HepG2 (cell line): ENCODE measurements at regions not wholly inside any gene's neighbourhood (a gene's known extent, or its start where the extent isn't known, plus 50 kb on each side); places are given as distances from the start of the nearest gene placed in this dataset.
A peak's percentile ranks its signal among the peaks of the same experiment; 100 is the strongest.

ENCODE experiments used
- ATAC-seq: fragments of 200-7000 bp; cut with Tn5 transposase; 3 replicates; pipeline ENCODE4 v1.9.1; 2020; ENCODE audit warnings: mild to moderate bottlenecking, moderate library complexity
- BruUV-seq: library from RNA; stranded (reverse); fragments of 400-500 nt; replicated peaks from 2 replicates; lab custom pipeline; 2021; lab: Mats Ljungman, UMichigan
- CTCF ChIA-PET: fragments of 300-600 bp; formaldehyde crosslinking; extraction: SDS; loops from one replicate; lab custom pipeline; 2021; ENCODE audit warnings: low total read pairs, inconsistent platforms, low intra/inter-chr PET ratio; lab: Yijun Ruan, JAX
- POLR2A ChIA-PET: fragments of 350-600 bp; sonication (Branson Sonifier 250); formaldehyde crosslinking; loops from one replicate; lab custom pipeline; 2020; ENCODE audit warnings: antibody characterized with exemption, inconsistent platforms; lab: Yijun Ruan, JAX
- DNase-seq: peaks from one replicate; pipeline ENCODE4 v3.0.0-alpha.2; 2015; ENCODE audit warnings: low spot score
- FAIRE-seq: peaks from 3 replicates; lab custom pipeline; 2011; peaks lifted over from hg19 to GRCh38; lab: Jason Lieb, UNC
- H2AFZ ChIP-seq: one replicate; pipeline ENCODE4 v1.6.1; 2011; ENCODE audit warnings: low read length, inconsistent platforms
- H3K27ac ChIP-seq: fragments of 300-600 bp; 3 replicates; pipeline ENCODE4 v1.8.0; 2011; ENCODE audit warnings: mixed run types, mild to moderate bottlenecking, mixed read lengths, low read length, inconsistent platforms; ENCODE audit not compliant: insufficient read depth; ENCODE audit errors: extremely low read length
- H3K27me3 ChIP-seq, 2 experiments: fragments of 200-600 bp in 1 of 2; 2 replicates in 1 of 2; 3 replicates in 1 of 2; pipeline versions ENCODE4 v1.6.0 to v1.8.0; 2011; ENCODE audit warnings: low read length in 2 of 2, mild to moderate bottlenecking in 2 of 2, moderate library complexity in 2 of 2, inconsistent platforms in 1 of 2; ENCODE audit not compliant: insufficient read depth in 2 of 2, control insufficient read depth in 1 of 2
- H3K36me3 ChIP-seq, 2 experiments: fragments of 200-600 bp in 1 of 2; replicated peaks in 1 of 2; 2 replicates in 1 of 2; 3 replicates in 1 of 2; pipeline versions ENCODE4 v1.5.1 to v1.8.0; 2011; ENCODE audit warnings: low read length in 2 of 2, inconsistent platforms in 1 of 2; ENCODE audit not compliant: insufficient read depth in 2 of 2, control insufficient read depth in 1 of 2
- H3K4me1 ChIP-seq: 2 replicates; pipeline ENCODE4 v1.5.1; 2012; ENCODE audit warnings: low read length, inconsistent platforms; ENCODE audit not compliant: insufficient read depth
- H3K4me2 ChIP-seq: 2 replicates; pipeline ENCODE4 v1.6.0; 2011; ENCODE audit warnings: low read depth, low read length, inconsistent platforms
- H3K4me3 ChIP-seq, 3 experiments: fragments of 200-600 bp in 1 of 3; sonication (generic), shearing (Covaris generic) in 1 of 3; replicated peaks in 1 of 3; 2 replicates each; pipeline ENCODE4 v1.5.1; 2011 to 2016; ENCODE audit warnings: low read length in 3 of 3, inconsistent platforms in 2 of 3, low read depth in 2 of 3, mild to moderate bottlenecking in 2 of 3, control low read depth in 1 of 3, mixed read lengths in 1 of 3; ENCODE audit not compliant: insufficient read depth in 1 of 3
- H3K79me2 ChIP-seq: one replicate; pipeline ENCODE4 v1.6.1; 2011; ENCODE audit warnings: low read length, inconsistent platforms; ENCODE audit not compliant: insufficient read depth
- H3K9ac ChIP-seq: 2 replicates; pipeline ENCODE4 v1.6.0; 2011; ENCODE audit warnings: mild to moderate bottlenecking, low read depth, low read length, inconsistent platforms; ENCODE audit not compliant: insufficient read depth
- H3K9me3 ChIP-seq: 2 replicates; pipeline ENCODE4 v1.5.1; 2012; ENCODE audit warnings: mild to moderate bottlenecking, low read length
- H4K20me1 ChIP-seq: 2 replicates; pipeline ENCODE4 v1.6.0; 2011; ENCODE audit warnings: inconsistent platforms, mild to moderate bottlenecking, low read length, moderate library complexity; ENCODE audit not compliant: insufficient read depth
- ARID3A ChIP-seq: IDR thresholded peaks from 2 replicates; pipeline ENCODE4 v1.6.1; 2012; ENCODE audit warnings: low read depth, low read length, improper control_type of control experiment
- HNF1B ChIP-seq: sonication (generic); formaldehyde crosslinking; IDR thresholded peaks from 2 replicates; pipeline ENCODE4 v1.5.1; 2020; ENCODE audit warnings: mild to moderate bottlenecking, moderate library complexity, missing genetic modification reagents
- HOXA7 ChIP-seq: sonication (generic); formaldehyde crosslinking; IDR thresholded peaks from 2 replicates; pipeline ENCODE4 v1.8.1; 2022; ENCODE audit warnings: mild to moderate bottlenecking, missing genetic modification reagents, moderate library complexity
- SP4 ChIP-seq: sonication (generic); formaldehyde crosslinking; IDR thresholded peaks from 2 replicates; pipeline ENCODE4 v1.8.1; 2023; ENCODE audit warnings: mild to moderate bottlenecking, missing genetic modification reagents
- ZBTB49 ChIP-seq: sonication (generic); formaldehyde crosslinking; IDR thresholded peaks from 2 replicates; pipeline ENCODE4 v1.4.0; 2020; ENCODE audit warnings: missing genetic modification reagents, borderline replicate concordance
- ZFP41 ChIP-seq: sonication (generic); formaldehyde crosslinking; IDR thresholded peaks from 2 replicates; pipeline ENCODE4 v1.4.0; 2020; ENCODE audit warnings: mild to moderate bottlenecking, missing genetic modification reagents, borderline replicate concordance
- ZNF12 ChIP-seq: sonication (generic); formaldehyde crosslinking; IDR thresholded peaks from 2 replicates; pipeline ENCODE4 v1.5.0; 2020; ENCODE audit warnings: missing genetic modification reagents
- ZNF276 ChIP-seq: sonication (generic); formaldehyde crosslinking; IDR thresholded peaks from 2 replicates; pipeline ENCODE4 v1.4.0; 2020; ENCODE audit warnings: mild to moderate bottlenecking, low read depth, missing genetic modification reagents
- ZNF713 ChIP-seq: sonication (generic); formaldehyde crosslinking; IDR thresholded peaks from 2 replicates; pipeline ENCODE4 v1.4.0; 2020; ENCODE audit warnings: mild to moderate bottlenecking, missing genetic modification reagents
- WGBS: methylation state at CpG from one replicate; pipeline ENCODE4 v1.1.6; 2017; ENCODE audit warnings: low lambda C conversion rate; 5-methylcytosine and 5-hydroxymethylcytosine counted together
- in situ Hi-C: cut with HindIII; loops from 2 replicates; pipeline ENCODE4 v1.10.0; 2017; ENCODE audit warnings: low pct_unique_long_range_greater_than_20kb; ENCODE audit not compliant: extremely low pct_ligation_motif_present
- intact Hi-C: fragments of 100-400 bp; cut with micrococcal nuclease; formaldehyde crosslinking; loops from one replicate; pipeline ENCODE4 v1.10.0; 2022; ENCODE audit not compliant: unreplicated experiment
- TF ChIP-seq, protein P1 (sequence below): IDR thresholded peaks from 2 replicates; pipeline ENCODE4 v1.6.1; 2016; ENCODE audit warnings: low read depth
- TF ChIP-seq, protein P2 (sequence below): sonication (generic); formaldehyde crosslinking; conservative IDR thresholded peaks from 2 replicates; pipeline ENCODE4 v1.4.0; 2020; ENCODE audit warnings: mild to moderate bottlenecking, missing genetic modification reagents, moderate library complexity

DNA sequence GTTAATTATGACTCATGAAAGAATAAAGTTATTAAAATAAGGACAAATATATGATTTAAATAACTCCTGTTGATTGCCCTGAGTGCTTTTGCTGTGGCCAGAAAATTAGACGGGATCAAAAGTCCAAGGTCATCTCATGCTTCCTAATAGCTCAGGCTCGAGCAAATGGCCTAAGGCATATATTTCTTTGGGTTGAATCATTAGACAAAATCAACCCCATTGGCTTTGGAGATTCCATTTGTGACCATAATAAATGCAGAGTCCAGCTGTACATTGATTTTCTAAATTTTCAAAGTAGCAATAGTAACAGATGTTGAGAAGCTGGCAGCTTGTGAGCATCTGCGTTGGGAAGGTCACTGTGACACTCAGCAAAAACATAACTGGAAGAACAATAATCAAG is 464.5 kb upstream of the TGFBR2 start:
- H3K27me3 ChIP-seq, result no peaks in the 10 kb centered on the region
- intact Hi-C loops, result no loop called here
- H3K9ac ChIP-seq, result no peak overlapping the region
- FAIRE-seq, result peak; percentile 40
- DNase-seq, result peak; percentile 45
- WGBS, result 30% methylated on average over 3 of the region's 3 CpGs
- H3K27ac ChIP-seq, result no peak overlapping the region
- no peak overlapping the region for H2AFZ ChIP-seq
- no peak overlapping the region for H3K4me3 ChIP-seq
- in situ Hi-C loops, result no loop called here
- BruUV-seq, result no TSS peak
- H3K4me2 ChIP-seq, result peak overlapping the region; percentile 16; the same call in 1 of the 2 replicates
- H4K20me1 ChIP-seq, result no peaks in the 10 kb centered on the region
- H3K9me3 ChIP-seq, result no peaks in the 10 kb centered on the region
- H3K4me1 ChIP-seq, result peaks cover 29% of the 10 kb centered on the region
- no peaks in the 10 kb centered on the region for H3K79me2 ChIP-seq
- H3K36me3 ChIP-seq, result no peaks in the 10 kb centered on the region
- ChIA-PET CTCF (no interaction called here), POLR2A (no interaction called here)
- ATAC-seq, result peak; percentile 37; the same call in 2 of the 3 replicates
- TF ChIP-seq, protein P1, sequence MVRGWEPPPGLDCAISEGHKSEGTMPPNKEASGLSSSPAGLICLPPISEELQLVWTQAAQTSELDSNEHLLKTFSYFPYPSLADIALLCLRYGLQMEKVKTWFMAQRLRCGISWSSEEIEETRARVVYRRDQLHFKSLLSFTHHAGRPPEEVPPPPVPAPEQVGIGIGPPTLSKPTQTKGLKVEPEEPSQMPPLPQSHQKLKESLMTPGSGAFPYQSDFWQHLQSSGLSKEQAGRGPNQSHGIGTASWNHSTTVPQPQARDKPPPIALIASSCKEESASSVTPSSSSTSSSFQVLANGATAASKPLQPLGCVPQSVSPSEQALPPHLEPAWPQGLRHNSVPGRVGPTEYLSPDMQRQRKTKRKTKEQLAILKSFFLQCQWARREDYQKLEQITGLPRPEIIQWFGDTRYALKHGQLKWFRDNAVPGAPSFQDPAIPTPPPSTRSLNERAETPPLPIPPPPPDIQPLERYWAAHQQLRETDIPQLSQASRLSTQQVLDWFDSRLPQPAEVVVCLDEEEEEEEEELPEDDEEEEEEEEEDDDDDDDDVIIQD (CRISPR knock-in tag), result peak; percentile 45; the same call in 1 of the 2 replicates
- TF ChIP-seq, protein P2, sequence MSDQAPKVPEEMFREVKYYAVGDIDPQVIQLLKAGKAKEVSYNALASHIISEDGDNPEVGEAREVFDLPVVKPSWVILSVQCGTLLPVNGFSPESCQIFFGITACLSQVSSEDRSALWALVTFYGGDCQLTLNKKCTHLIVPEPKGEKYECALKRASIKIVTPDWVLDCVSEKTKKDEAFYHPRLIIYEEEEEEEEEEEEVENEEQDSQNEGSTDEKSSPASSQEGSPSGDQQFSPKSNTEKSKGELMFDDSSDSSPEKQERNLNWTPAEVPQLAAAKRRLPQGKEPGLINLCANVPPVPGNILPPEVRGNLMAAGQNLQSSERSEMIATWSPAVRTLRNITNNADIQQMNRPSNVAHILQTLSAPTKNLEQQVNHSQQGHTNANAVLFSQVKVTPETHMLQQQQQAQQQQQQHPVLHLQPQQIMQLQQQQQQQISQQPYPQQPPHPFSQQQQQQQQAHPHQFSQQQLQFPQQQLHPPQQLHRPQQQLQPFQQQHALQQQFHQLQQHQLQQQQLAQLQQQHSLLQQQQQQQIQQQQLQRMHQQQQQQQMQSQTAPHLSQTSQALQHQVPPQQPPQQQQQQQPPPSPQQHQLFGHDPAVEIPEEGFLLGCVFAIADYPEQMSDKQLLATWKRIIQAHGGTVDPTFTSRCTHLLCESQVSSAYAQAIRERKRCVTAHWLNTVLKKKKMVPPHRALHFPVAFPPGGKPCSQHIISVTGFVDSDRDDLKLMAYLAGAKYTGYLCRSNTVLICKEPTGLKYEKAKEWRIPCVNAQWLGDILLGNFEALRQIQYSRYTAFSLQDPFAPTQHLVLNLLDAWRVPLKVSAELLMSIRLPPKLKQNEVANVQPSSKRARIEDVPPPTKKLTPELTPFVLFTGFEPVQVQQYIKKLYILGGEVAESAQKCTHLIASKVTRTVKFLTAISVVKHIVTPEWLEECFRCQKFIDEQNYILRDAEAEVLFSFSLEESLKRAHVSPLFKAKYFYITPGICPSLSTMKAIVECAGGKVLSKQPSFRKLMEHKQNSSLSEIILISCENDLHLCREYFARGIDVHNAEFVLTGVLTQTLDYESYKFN (CRISPR knock-in tag), result 0 out of 2 replicates have a peak, but pooled peaks have one; percentile 22
- TF ChIP-seq HNF1B (no peak), ZNF276 (CRISPR knock-in tag) (no peak), ZNF713 (CRISPR knock-in tag) (no peak), ZFP41 (CRISPR knock-in tag) (no peak), ZNF12 (no peak), ARID3A (0 out of 2 replicates have a peak, but pooled peaks have one; percentile 21), HOXA7 (CRISPR knock-in tag) (no peak), SP4 (CRISPR knock-in tag) (no peak), ZBTB49 (CRISPR knock-in tag) (no peak)
